ENCODE measurements at regions not wholly inside any gene's neighbourhood (a gene's known extent, or its start where the extent isn't known, plus 50 kb on each side); places are given as distances from the start of the nearest gene placed in this dataset.

GRCh38 chr3:76866729-76867408 is 173.0 kb upstream of the ROBO2 start:
- TF ChIP-seq CTCF (IDR thresholded peaks at IDR 0.05; ENCODE audit: low read depth, low read length) (no peak), EZH2phosphoT487 (IDR thresholded peaks at IDR 0.05; ENCODE audit: low read depth) (no peak)

Measured in OCI-LY3 (cell line).